Endothelial cell of umbilical vein (primary cell): ENCODE measurements at regions not wholly inside any gene's neighbourhood (a gene's known extent, or its start where the extent isn't known, plus 50 kb on each side); places are given as distances from the start of the nearest gene placed in this dataset.

Experiments used
- BruUV-seq: library from RNA; stranded (reverse); fragments of 400-500 nt; replicated peaks from 2 replicates; lab custom pipeline; 2021; lab: Mats Ljungman, UMichigan
- CTCF ChIA-PET: fragments of 300-600, 350-600 bp; sonication (Branson Sonifier 250); formaldehyde crosslinking; loops from one replicate; lab custom pipeline; 2021; ENCODE audit warnings: antibody characterized with exemption, inconsistent platforms; lab: Charles Lee
- POLR2A ChIA-PET: fragments of 300-600, 350-600 bp; sonication (Branson Sonifier 250); formaldehyde crosslinking; loops from one replicate; lab custom pipeline; 2021; ENCODE audit warnings: antibody characterized with exemption, inconsistent platforms; lab: Charles Lee
- DNase-seq: peaks from one replicate; pipeline ENCODE4 v3.0.0-alpha.2; 2011; ENCODE audit warnings: low read depth, low spot score
- FAIRE-seq: peaks from 2 replicates; lab custom pipeline; 2011; peaks lifted over from hg19 to GRCh38; lab: Jason Lieb, UNC
- H2AFZ ChIP-seq: 2 replicates; pipeline ENCODE4 v1.6.0; 2012; ENCODE audit warnings: low read depth, low read length, control low read depth, inconsistent platforms
- H3K27ac ChIP-seq: 2 replicates; pipeline ENCODE4 v1.5.1; 2011; ENCODE audit warnings: low read depth, mild to moderate bottlenecking, control low read depth, low read length, moderate library complexity; ENCODE audit not compliant: insufficient read depth
- H3K27me3 ChIP-seq, 2 experiments: 2 replicates each; pipeline versions ENCODE4 v1.6.0 to v1.6.1; 2011; ENCODE audit warnings: low read length in 2 of 2, mixed read lengths in 1 of 2; ENCODE audit not compliant: control insufficient read depth in 2 of 2, insufficient read depth in 2 of 2
- H3K36me3 ChIP-seq, 2 experiments: 2 replicates in 1 of 2; 3 replicates in 1 of 2; pipeline ENCODE4 v1.5.1; 2011; ENCODE audit warnings: low read length in 2 of 2, mild to moderate bottlenecking in 1 of 2, moderate library complexity in 1 of 2; ENCODE audit not compliant: control insufficient read depth in 2 of 2, insufficient read depth in 2 of 2; ENCODE audit errors: extremely low read depth in 1 of 2
- H3K4me1 ChIP-seq: 3 replicates; pipeline ENCODE4 v1.5.1; 2011; ENCODE audit warnings: mild to moderate bottlenecking, low read length; ENCODE audit not compliant: control insufficient read depth, insufficient read depth; ENCODE audit errors: extremely low read depth
- H3K4me2 ChIP-seq: 2 replicates; pipeline ENCODE4 v1.6.1; 2011; ENCODE audit warnings: low read length, control low read depth, mixed read lengths; ENCODE audit not compliant: insufficient read depth
- H3K4me3 ChIP-seq, 3 experiments: fragments of 200-600 bp in 1 of 3; sonication (generic), shearing (Covaris generic) in 1 of 3; replicated peaks in 1 of 3; 2 replicates each; pipeline ENCODE4 v1.5.1; 2011 to 2016; ENCODE audit warnings: control low read depth in 3 of 3, low read length in 3 of 3, mild to moderate bottlenecking in 2 of 3, inconsistent platforms in 1 of 3, low read depth in 1 of 3, moderate library complexity in 1 of 3; ENCODE audit not compliant: insufficient read depth in 1 of 3
- H3K79me2 ChIP-seq: 2 replicates; pipeline ENCODE4 v1.6.0; 2012; ENCODE audit warnings: low read length, inconsistent platforms; ENCODE audit not compliant: control insufficient read depth, insufficient read depth
- H3K9ac ChIP-seq: replicated peaks from 2 replicates; pipeline ENCODE3; 2011; ENCODE audit warnings: low read length, control low read depth; ENCODE audit not compliant: insufficient read depth; ENCODE audit errors: extremely low read depth
- H3K9me1 ChIP-seq: replicated peaks from 3 replicates; pipeline ENCODE4 v1.6.0; 2011; ENCODE audit warnings: mild to moderate bottlenecking, low read length; ENCODE audit not compliant: control insufficient read depth, insufficient read depth; ENCODE audit errors: extremely low read depth
- H3K9me3 ChIP-seq: replicated peaks from 2 replicates; pipeline ENCODE4 v1.5.1; 2012; ENCODE audit warnings: low read length, inconsistent platforms; ENCODE audit not compliant: control insufficient read depth, insufficient read depth
- H4K20me1 ChIP-seq: replicated peaks from 2 replicates; pipeline ENCODE3; 2011; ENCODE audit warnings: mild to moderate bottlenecking, low read length; ENCODE audit not compliant: control insufficient read depth, insufficient read depth; ENCODE audit errors: extremely low read depth
- EZH2 ChIP-seq: IDR thresholded peaks from 2 replicates; pipeline ENCODE4 v1.6.1; 2012; ENCODE audit warnings: borderline replicate concordance, low read depth, mild to moderate bottlenecking, moderate library complexity, low read length, inconsistent platforms; ENCODE audit not compliant: severe bottlenecking
- FOS ChIP-seq: IDR thresholded peaks from 2 replicates; pipeline ENCODE4 v1.6.1; 2011; ENCODE audit warnings: mild to moderate bottlenecking, low read length, moderate library complexity, borderline replicate concordance; ENCODE audit not compliant: insufficient read depth
- GATA2 ChIP-seq: IDR thresholded peaks from 2 replicates; pipeline ENCODE4 v1.7.0; 2011; ENCODE audit warnings: low read depth, mild to moderate bottlenecking, moderate library complexity, mixed read lengths, low read length; ENCODE audit not compliant: insufficient read length, insufficient read depth
- JUN ChIP-seq: IDR thresholded peaks from 2 replicates; pipeline ENCODE4 v1.6.1; 2011; ENCODE audit warnings: borderline replicate concordance, low read depth; ENCODE audit not compliant: insufficient read length, insufficient read depth
- MYC ChIP-seq: IDR thresholded peaks from one replicate; pipeline ENCODE4 v1.6.1; 2011; ENCODE audit warnings: mild to moderate bottlenecking, low read depth, low read length
- POLR2A ChIP-seq: IDR thresholded peaks from 2 replicates; pipeline ENCODE4 v1.6.1; 2012; ENCODE audit warnings: low read depth, mild to moderate bottlenecking, control low read depth, low read length
- POLR2AphosphoS5 ChIP-seq: IDR thresholded peaks from 2 replicates; pipeline ENCODE4 v1.6.1; 2012; ENCODE audit warnings: low read depth, mild to moderate bottlenecking, control low read depth, low read length, moderate library complexity; ENCODE audit not compliant: insufficient read depth
- dilution Hi-C: fragments of 300-500 bp; cut with MboI; formaldehyde crosslinking; loops from one replicate; pipeline ENCODE4 v1.15.0; 2019; ENCODE audit warnings: low sequenced_read_pairs; ENCODE audit not compliant: extremely low pct_ligation_motif_present
- intact Hi-C: fragments of 100-400 bp; cut with micrococcal nuclease; formaldehyde crosslinking; loops from one replicate; pipeline ENCODE4 v1.10.0; 2022
- TF ChIP-seq, protein P1 (sequence below), 2 donors: IDR thresholded peaks; 1 replicate in 1 of 2; 2 replicates in 1 of 2; pipeline ENCODE4 v1.5.1; 2011; ENCODE audit warnings: low read length in 2 of 2, mild to moderate bottlenecking in 2 of 2, moderate library complexity in 2 of 2, control low read depth in 1 of 2, inconsistent platforms in 1 of 2, low read depth in 1 of 2; ENCODE audit not compliant: insufficient read depth in 1 of 2; ENCODE audit errors: extremely low read depth in 1 of 2
- TF ChIP-seq, protein P2 (sequence below): IDR thresholded peaks from 2 replicates; pipeline ENCODE4 v1.6.1; 2011; ENCODE audit not compliant: insufficient read depth, insufficient read length

DNA sequence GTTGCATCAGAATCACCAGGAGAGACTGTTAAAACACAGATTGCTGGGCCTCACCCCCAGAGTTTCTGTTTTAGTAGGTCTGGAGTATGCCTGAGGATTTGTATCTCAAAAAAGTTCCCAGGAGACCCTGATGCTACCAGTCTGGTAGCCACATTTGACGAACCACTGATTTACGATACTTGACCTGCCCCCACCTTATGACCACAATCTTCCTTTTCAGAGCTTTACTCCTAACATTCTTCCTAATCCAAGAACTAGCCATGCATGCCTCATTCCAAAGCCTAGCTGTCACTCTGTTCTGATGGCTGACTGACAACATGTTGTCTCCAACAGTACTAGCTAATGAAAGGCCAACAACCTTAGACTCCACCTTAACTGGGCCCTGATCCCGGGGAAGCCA, 191.4 kb downstream of the MBD2 start:
- Histone ChIP-seq H3K79me2 (no peaks in the 10 kb centered on the region), H3K4me1 (no peaks in the 10 kb centered on the region), H2AFZ (no peak overlapping the region), H3K27ac (no peak overlapping the region), H4K20me1 (no peaks in the 10 kb centered on the region), H3K36me3 (no peaks in the 10 kb centered on the region), H3K9ac (no peak overlapping the region), H3K9me3 (no peaks in the 10 kb centered on the region), H3K27me3 (no peaks in the 10 kb centered on the region), H3K9me1 (no peaks in the 10 kb centered on the region), H3K4me2 (no peak overlapping the region), H3K4me3 (no peak overlapping the region)
- FAIRE-seq (no peak), DNase-seq (no peak)
- intact Hi-C loops (no loop called here), dilution Hi-C loops (no loop called here)
- POLR2A ChIA-PET, result no interaction called here
- TF ChIP-seq FOS, result no peak
- no peak for TF ChIP-seq POLR2A
- no peak for TF ChIP-seq GATA2
- TF ChIP-seq, protein P1, sequence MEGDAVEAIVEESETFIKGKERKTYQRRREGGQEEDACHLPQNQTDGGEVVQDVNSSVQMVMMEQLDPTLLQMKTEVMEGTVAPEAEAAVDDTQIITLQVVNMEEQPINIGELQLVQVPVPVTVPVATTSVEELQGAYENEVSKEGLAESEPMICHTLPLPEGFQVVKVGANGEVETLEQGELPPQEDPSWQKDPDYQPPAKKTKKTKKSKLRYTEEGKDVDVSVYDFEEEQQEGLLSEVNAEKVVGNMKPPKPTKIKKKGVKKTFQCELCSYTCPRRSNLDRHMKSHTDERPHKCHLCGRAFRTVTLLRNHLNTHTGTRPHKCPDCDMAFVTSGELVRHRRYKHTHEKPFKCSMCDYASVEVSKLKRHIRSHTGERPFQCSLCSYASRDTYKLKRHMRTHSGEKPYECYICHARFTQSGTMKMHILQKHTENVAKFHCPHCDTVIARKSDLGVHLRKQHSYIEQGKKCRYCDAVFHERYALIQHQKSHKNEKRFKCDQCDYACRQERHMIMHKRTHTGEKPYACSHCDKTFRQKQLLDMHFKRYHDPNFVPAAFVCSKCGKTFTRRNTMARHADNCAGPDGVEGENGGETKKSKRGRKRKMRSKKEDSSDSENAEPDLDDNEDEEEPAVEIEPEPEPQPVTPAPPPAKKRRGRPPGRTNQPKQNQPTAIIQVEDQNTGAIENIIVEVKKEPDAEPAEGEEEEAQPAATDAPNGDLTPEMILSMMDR (IDR thresholded peaks at IDR 0.05; ENCODE audit: extremely low read depth in 1 of 2, insufficient read depth in 1 of 2, low read depth in 1 of 2, low read length in 2 of 2), result no peak
- TF ChIP-seq, protein P2, sequence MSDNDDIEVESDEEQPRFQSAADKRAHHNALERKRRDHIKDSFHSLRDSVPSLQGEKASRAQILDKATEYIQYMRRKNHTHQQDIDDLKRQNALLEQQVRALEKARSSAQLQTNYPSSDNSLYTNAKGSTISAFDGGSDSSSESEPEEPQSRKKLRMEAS, result no peak
- TF ChIP-seq EZH2, result no peak
- no peak for TF ChIP-seq MYC
- TF ChIP-seq POLR2AphosphoS5, result no peak
- TF ChIP-seq JUN, result no peak
- BruUV-seq, result no TSS peak
- CTCF ChIA-PET, result no interaction called here
